Gastroesophageal sphincter (tissue), 3 donors: ENCODE measurements at regions not wholly inside any gene's neighbourhood (a gene's known extent, or its start where the extent isn't known, plus 50 kb on each side); places are given as distances from the start of the nearest gene placed in this dataset.

ENCODE experiments used
- CTCF ChIP-seq, 4 experiments: fragments of 200-600 bp in 2 of 4; fragments of 450-650 bp in 2 of 4; sonication (generic) in 1 of 4; IDR thresholded peaks; one replicate each; pipeline ENCODE4 v1.5.1; 2017 to 2019; ENCODE audit warnings: antibody characterized with exemption in 4 of 4, mild to moderate bottlenecking in 2 of 4, moderate library complexity in 2 of 4
- EP300 ChIP-seq: sonication (generic); formaldehyde crosslinking; IDR thresholded peaks from one replicate; pipeline ENCODE4 v1.6.1; 2017; ENCODE audit warnings: antibody characterized with exemption, mild to moderate bottlenecking
- POLR2A ChIP-seq, 2 donors: fragments of 450-650 bp; IDR thresholded peaks; one replicate each; pipeline ENCODE4 v1.6.1; 2017; ENCODE audit warnings: antibody characterized with exemption in 2 of 2, mild to moderate bottlenecking in 2 of 2, moderate library complexity in 1 of 2
- POLR2AphosphoS5 ChIP-seq: sonication (generic); formaldehyde crosslinking; IDR thresholded peaks from one replicate; pipeline ENCODE4 v1.6.1; 2017; ENCODE audit warnings: antibody characterized with exemption

GRCh38 chr5:27995867-27996266 is 957.5 kb upstream of the CDH9 start:
- TF ChIP-seq CTCF (IDR thresholded peaks at IDR 0.05), result no peak
- no peak for TF ChIP-seq POLR2A (IDR thresholded peaks at IDR 0.05)
- TF ChIP-seq POLR2AphosphoS5, result no peak
- no peak for TF ChIP-seq EP300
